K562 (cell line): ENCODE measurements at regions not wholly inside any gene's neighbourhood (a gene's known extent, or its start where the extent isn't known, plus 50 kb on each side); places are given as distances from the start of the nearest gene placed in this dataset.
"Not testable (repeated sequence)": the region's sequence is repeated elsewhere in the genome, so short reads cannot be mapped to it uniquely, and the experiment has no call there.

Experiments used
- ATAC-seq: fragments of 200-7000 bp; cut with Tn5 transposase; 3 replicates; pipeline ENCODE4 v1.9.1; 2020; ENCODE audit warnings: moderate library complexity
- BruUV-seq: library from RNA; stranded (reverse); fragments of 400-500 nt; replicated peaks from 2 replicates; lab custom pipeline; 2021; lab: Mats Ljungman, UMichigan
- CTCF ChIA-PET: fragments of 300-600 bp; formaldehyde crosslinking; extraction: SDS; loops from one replicate; lab custom pipeline; 2021; ENCODE audit warnings: low intra/inter-chr PET ratio; lab: Yijun Ruan, JAX
- POLR2A ChIA-PET: fragments of 300-600, 350-650 bp; sonication (Branson Sonifier 250); formaldehyde crosslinking; extraction: SDS; loops from one replicate; lab custom pipeline; 2021; ENCODE audit warnings: antibody characterized with exemption, inconsistent platforms; lab: Yijun Ruan, JAX
- DNase-seq, 4 experiments: peaks; one replicate each; pipeline versions ENCODE4 v3.0.0 to v3.0.0-alpha.2; 2011 to 2018; ENCODE audit warnings: low spot score in 3 of 4, mixed read lengths in 3 of 4; ENCODE audit errors: extremely low read depth in 1 of 4
- FAIRE-seq: peaks from 2 replicates; lab custom pipeline; 2011; peaks lifted over from hg19 to GRCh38; lab: Jason Lieb, UNC
- H2AFZ ChIP-seq: 2 replicates; pipeline ENCODE4 v1.6.0; 2011; ENCODE audit warnings: low read depth, low read length, control low read depth, inconsistent platforms
- H3K27ac ChIP-seq: fragments of 200-600 bp; 3 replicates; pipeline ENCODE4 v1.8.0; 2011; ENCODE audit warnings: low read depth, mild to moderate bottlenecking, control low read depth, inconsistent platforms, low read length, moderate library complexity, mixed read lengths; ENCODE audit errors: extremely low read depth
- H3K27me3 ChIP-seq, 2 experiments: fragments of 300-600 bp in 1 of 2; 2 replicates in 1 of 2; 3 replicates in 1 of 2; pipeline versions ENCODE4 v1.6.0 to v1.8.0; 2011; ENCODE audit warnings: inconsistent platforms in 2 of 2, low read length in 2 of 2, mild to moderate bottlenecking in 1 of 2, mixed read lengths in 1 of 2, moderate library complexity in 1 of 2; ENCODE audit not compliant: control insufficient read depth in 2 of 2, insufficient read depth in 2 of 2
- H3K36me3 ChIP-seq: fragments of 300-600 bp; 3 replicates; pipeline ENCODE4 v1.8.0; 2011; ENCODE audit warnings: mild to moderate bottlenecking, low read length, inconsistent platforms; ENCODE audit not compliant: control insufficient read depth, insufficient read depth
- H3K4me1 ChIP-seq, 2 experiments: fragments of 200-600 bp in 1 of 2; replicated peaks in 1 of 2; 2 replicates in 1 of 2; 3 replicates in 1 of 2; pipeline versions ENCODE4 v1.5.1 to v1.8.0; 2011; ENCODE audit warnings: inconsistent platforms in 2 of 2, low read length in 2 of 2, mild to moderate bottlenecking in 1 of 2, mixed read lengths in 1 of 2, moderate library complexity in 1 of 2; ENCODE audit not compliant: control insufficient read depth in 2 of 2, insufficient read depth in 2 of 2
- H3K4me2 ChIP-seq: 2 replicates; pipeline ENCODE4 v1.6.1; 2011; ENCODE audit warnings: low read length, control low read depth, inconsistent platforms, mixed read lengths; ENCODE audit not compliant: insufficient read depth
- H3K4me3 ChIP-seq: fragments of 200-600 bp; sonication (generic), shearing (Covaris generic); 2 replicates; pipeline ENCODE4 v1.5.1; 2016; ENCODE audit warnings: control low read depth, inconsistent platforms
- H3K79me2 ChIP-seq: fragments of 200-600 bp; 3 replicates; pipeline ENCODE4 v1.8.0; 2011; ENCODE audit warnings: low read length, inconsistent platforms; ENCODE audit not compliant: control insufficient read depth, insufficient read depth
- H3K9ac ChIP-seq, 2 experiments: 2 replicates each; pipeline versions ENCODE4 v1.6.0 to v1.6.1; 2011; ENCODE audit warnings: low read depth in 2 of 2, low read length in 2 of 2, control low read depth in 1 of 2, inconsistent platforms in 1 of 2, mild to moderate bottlenecking in 1 of 2, mixed read lengths in 1 of 2; ENCODE audit not compliant: insufficient read depth in 1 of 2
- H3K9me1 ChIP-seq: one replicate; pipeline ENCODE4 v1.6.0; 2011; ENCODE audit warnings: inconsistent platforms, mild to moderate bottlenecking, low read length, moderate library complexity; ENCODE audit not compliant: control insufficient read depth, insufficient read depth
- H3K9me3 ChIP-seq: replicated peaks from 2 replicates; pipeline ENCODE4 v1.5.1; 2011; ENCODE audit warnings: low read depth, low read length, inconsistent platforms; ENCODE audit not compliant: control insufficient read depth, insufficient read depth
- H4K20me1 ChIP-seq: replicated peaks from 2 replicates; pipeline ENCODE4 v1.6.1; 2011; ENCODE audit warnings: low read length, inconsistent platforms, mixed read lengths; ENCODE audit not compliant: control insufficient read depth, insufficient read depth
- WGBS: fragments of 100-300 bp; shearing (Covaris generic); methylation state at CpG from one replicate; pipeline ENCODE4 v1.1.6; 2016; ENCODE audit warnings: low coverage, mixed read lengths; ENCODE audit not compliant: insufficient coverage; ENCODE audit errors: missing lambda C conversion rate; 5-methylcytosine and 5-hydroxymethylcytosine counted together
- in situ Hi-C: fragments of 300-500 bp; cut with MboI; formaldehyde crosslinking; loops from 4 replicates; pipeline ENCODE4 v1.15.0; 2018; ENCODE audit warnings: inconsistent platforms, mixed read lengths
- intact Hi-C: fragments of 100-400 bp; cut with micrococcal nuclease; formaldehyde crosslinking; loops from 2 replicates; pipeline ENCODE4 v1.14.2; 2022

DNA sequence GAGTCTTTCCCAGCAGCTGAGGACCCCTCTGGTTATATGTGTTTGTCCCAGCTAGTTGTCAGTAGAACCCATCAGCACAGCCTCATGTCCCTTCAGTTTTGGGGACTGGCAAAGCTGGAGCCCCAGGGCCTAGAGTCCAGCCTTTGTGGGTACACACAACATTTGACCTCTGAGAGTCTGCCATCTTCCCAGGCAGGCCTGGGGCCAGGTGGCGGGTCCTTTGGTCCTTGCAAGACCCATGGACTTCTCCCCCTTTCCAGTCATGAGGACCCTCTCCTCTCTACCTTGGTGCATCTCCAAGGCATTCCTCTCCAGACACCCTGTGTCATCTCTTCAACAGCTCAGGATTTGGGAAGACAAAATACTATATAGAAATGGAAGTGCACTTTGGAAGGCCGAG lies 198.4 kb downstream of the ZNF37A start:
- BruUV-seq, H3K27me3 ChIP-seq, H3K79me2 ChIP-seq, CTCF ChIA-PET, H3K9ac ChIP-seq, H2AFZ ChIP-seq, H3K27ac ChIP-seq, H3K4me2 ChIP-seq, intact Hi-C loops, H3K36me3 ChIP-seq, ATAC-seq, H3K4me1 ChIP-seq, POLR2A ChIA-PET, H4K20me1 ChIP-seq, DNase-seq, H3K4me3 ChIP-seq, H3K9me1 ChIP-seq, H3K9me3 ChIP-seq, FAIRE-seq, in situ Hi-C loops: not testable (repeated sequence)
- WGBS: 0% methylated on average over 1 of the region's 2 CpGs

DNA sequence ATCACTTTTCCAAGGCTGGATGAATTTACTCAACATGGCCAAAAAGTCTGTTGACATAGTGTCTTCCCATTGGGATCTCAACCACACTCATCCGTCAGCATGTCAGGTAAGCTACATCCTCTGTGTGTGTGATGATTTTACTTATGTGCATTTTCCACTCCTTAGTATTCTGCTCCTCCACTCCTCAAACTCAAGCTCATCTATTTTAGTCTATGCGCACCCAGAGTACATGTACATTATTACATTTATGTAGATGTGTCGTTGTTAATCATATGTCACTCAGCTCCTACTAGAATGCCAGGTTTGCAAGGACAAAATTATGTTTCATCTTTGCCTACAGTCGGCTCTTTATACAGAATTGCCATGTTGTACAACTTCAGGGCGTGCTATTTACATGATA lies 216.0 kb downstream of the ZNF37A start:
- DNase-seq, H3K4me1 ChIP-seq, H3K27ac ChIP-seq, in situ Hi-C loops, ATAC-seq, H2AFZ ChIP-seq, H3K36me3 ChIP-seq, POLR2A ChIA-PET, CTCF ChIA-PET, H3K27me3 ChIP-seq, H3K9me3 ChIP-seq, BruUV-seq, H4K20me1 ChIP-seq, H3K4me2 ChIP-seq, H3K4me3 ChIP-seq, intact Hi-C loops, H3K79me2 ChIP-seq, H3K9me1 ChIP-seq, H3K9ac ChIP-seq: not testable (repeated sequence)
- peak; percentile 29 for FAIRE-seq
- 2% methylated on average over 5 of the region's 5 CpGs for WGBS

DNA sequence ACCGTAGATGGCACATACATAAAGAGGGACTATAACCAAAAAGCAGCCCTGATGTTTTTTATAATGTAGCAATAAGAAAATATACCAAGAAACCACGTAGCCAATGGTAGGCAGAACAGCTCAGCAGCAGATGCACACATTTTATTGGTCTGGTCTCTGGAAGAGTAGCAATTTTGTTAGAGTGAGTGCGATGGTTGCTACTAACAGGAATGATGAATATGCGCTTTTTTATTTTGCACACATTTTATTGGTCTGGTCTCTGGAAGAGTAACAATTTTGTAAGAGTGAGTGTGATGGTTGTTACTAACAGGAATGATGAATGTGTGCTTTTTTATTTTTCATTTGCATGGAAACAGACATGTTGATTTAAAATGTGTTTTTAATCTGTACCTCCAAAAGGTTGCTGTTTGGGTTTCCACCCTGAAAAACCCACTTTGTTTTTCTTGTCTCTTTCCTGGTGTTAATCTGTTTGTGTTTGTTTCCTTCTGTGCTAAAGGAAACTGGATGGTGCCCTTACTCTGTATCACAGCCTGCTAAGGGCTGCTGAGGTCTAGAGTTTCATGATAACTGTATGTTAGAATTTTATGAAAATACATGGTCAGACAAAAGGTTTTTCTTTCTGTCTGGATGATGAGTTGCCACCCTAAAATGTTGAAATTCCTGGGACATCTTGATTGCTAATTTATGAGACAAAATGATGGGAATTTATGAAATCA lies 221.1 kb downstream of the ZNF37A start:
- H3K4me2 ChIP-seq, DNase-seq, in situ Hi-C loops, H3K27ac ChIP-seq, H2AFZ ChIP-seq, H3K27me3 ChIP-seq, ATAC-seq, H3K36me3 ChIP-seq, H3K9me3 ChIP-seq, intact Hi-C loops, H3K4me3 ChIP-seq, FAIRE-seq, POLR2A ChIA-PET, BruUV-seq, H3K4me1 ChIP-seq, H3K9ac ChIP-seq, CTCF ChIA-PET, H4K20me1 ChIP-seq, H3K79me2 ChIP-seq, H3K9me1 ChIP-seq: not testable (repeated sequence)
- WGBS: 2% methylated on average over 4 of the region's 4 CpGs

DNA sequence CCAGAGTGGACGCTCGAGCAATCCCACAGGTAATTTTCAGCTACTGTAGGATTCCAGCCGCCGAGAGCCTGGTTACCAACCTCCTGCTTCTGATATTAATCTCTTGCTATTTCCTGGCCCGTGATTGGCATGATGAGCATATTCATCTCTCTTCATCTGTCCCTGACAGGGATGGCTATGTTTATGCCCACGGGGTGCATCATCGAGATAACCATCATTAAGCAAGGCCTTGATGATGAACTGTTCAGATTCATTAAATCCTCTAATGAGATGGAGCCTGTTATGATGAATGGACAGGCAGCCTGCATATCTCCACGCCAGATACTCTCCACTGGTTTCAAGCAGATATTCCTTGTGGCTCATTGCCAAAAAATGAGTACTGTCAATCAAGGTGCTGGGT lies 227.3 kb downstream of the ZNF37A start:
- H3K9me1 ChIP-seq, H3K36me3 ChIP-seq, H3K27ac ChIP-seq, FAIRE-seq, H3K9me3 ChIP-seq, intact Hi-C loops, H4K20me1 ChIP-seq, in situ Hi-C loops, CTCF ChIA-PET, H3K4me1 ChIP-seq, H3K4me2 ChIP-seq, BruUV-seq, H3K4me3 ChIP-seq, H3K9ac ChIP-seq, H2AFZ ChIP-seq, DNase-seq, H3K27me3 ChIP-seq, POLR2A ChIA-PET, ATAC-seq, H3K79me2 ChIP-seq: not testable (repeated sequence)
- 0% methylated on average over 8 of the region's 8 CpGs for WGBS
